Superior temporal gyrus (tissue), 1 donor: ENCODE measurements at regions not wholly inside any gene's neighbourhood (a gene's known extent, or its start where the extent isn't known, plus 50 kb on each side); places are given as distances from the start of the nearest gene placed in this dataset.
"Not testable (repeated sequence)": the region's sequence is repeated elsewhere in the genome, so short reads cannot be mapped to it uniquely, and the experiment has no call there.

Source experiments
- DNase-seq: peaks from one replicate; pipeline ENCODE4 v3.0.0-alpha.2; 2016; ENCODE audit errors: extremely low spot score

GRCh38 chr4:74544655-74545361 is 99.9 kb downstream of the AREG start:
- DNase-seq: no peak

- DNase-seq: no peak
Measured at GRCh38 chr4:74545448-74545847, 100.5 kb downstream of the AREG start.

- no peak for DNase-seq
Measured at GRCh38 chr4:74546057-74546456, 101.1 kb downstream of the AREG start.

- DNase-seq: no peak
Measured at GRCh38 chr4:74547042-74547441, 102.1 kb downstream of the AREG start.

GRCh38 chr4:74548561-74548960 is 103.6 kb downstream of the AREG start:
- DNase-seq: no peak

GRCh38 chr4:74549936-74550335 is 105.0 kb downstream of the AREG start:
- no peak for DNase-seq

GRCh38 chr4:74555231-74555630 is 110.3 kb downstream of the AREG start:
- DNase-seq: no peak

GRCh38 chr4:74555843-74556242 is 110.9 kb downstream of the AREG start:
- DNase-seq: no peak

GRCh38 chr4:74559853-74560252 is 114.9 kb downstream of the AREG start:
- no peak for DNase-seq

GRCh38 chr4:74567981-74568380 is 123.0 kb downstream of the AREG start:
- no peak for DNase-seq

GRCh38 chr4:74570095-74570494 is 125.2 kb downstream of the AREG start:
- no peak for DNase-seq

GRCh38 chr4:74578329-74578728 is 133.4 kb downstream of the AREG start:
- DNase-seq: no peak

GRCh38 chr4:74578865-74579264 is 133.9 kb downstream of the AREG start:
- DNase-seq: not testable (repeated sequence)

GRCh38 chr4:74583089-74583700 is 138.3 kb downstream of the AREG start:
- DNase-seq: no peak

- no peak for DNase-seq
Measured at GRCh38 chr4:74583757-74584156, 138.8 kb downstream of the AREG start.

GRCh38 chr4:74588350-74588749 is 143.4 kb downstream of the AREG start:
- no peak for DNase-seq

GRCh38 chr4:74590476-74590875 is 145.5 kb downstream of the AREG start:
- DNase-seq: no peak

GRCh38 chr4:74598611-74599325 is 153.8 kb downstream of the AREG start:
- DNase-seq: no peak

- DNase-seq: no peak
Measured at GRCh38 chr4:74603186-74603585, 158.2 kb downstream of the AREG start.

- DNase-seq: no peak
Measured at GRCh38 chr4:74608151-74608949, 163.4 kb downstream of the AREG start.

- DNase-seq: no peak
Measured at GRCh38 chr4:74610491-74610890, 165.6 kb downstream of the AREG start.

- no peak for DNase-seq
Measured at GRCh38 chr4:74612837-74613236, 167.9 kb downstream of the AREG start.
